Epithelial cell of esophagus (primary cell): ENCODE measurements at regions not wholly inside any gene's neighbourhood (a gene's known extent, or its start where the extent isn't known, plus 50 kb on each side); places are given as distances from the start of the nearest gene placed in this dataset.

Experiments
- DNase-seq: peaks from one replicate; pipeline ENCODE4 v3.0.0; 2010; ENCODE audit warnings: low read depth
- H3K4me3 ChIP-seq: 2 replicates; pipeline ENCODE4 v1.5.1; 2011; ENCODE audit warnings: mild to moderate bottlenecking, low read length, control low read depth
- TF ChIP-seq, protein P1 (sequence below): IDR thresholded peaks from 2 replicates; pipeline ENCODE4 v1.5.1; 2011; ENCODE audit warnings: low read depth, mild to moderate bottlenecking, low read length, control low read depth, inconsistent platforms; ENCODE audit not compliant: insufficient read depth; ENCODE audit errors: missing control alignments

DNA sequence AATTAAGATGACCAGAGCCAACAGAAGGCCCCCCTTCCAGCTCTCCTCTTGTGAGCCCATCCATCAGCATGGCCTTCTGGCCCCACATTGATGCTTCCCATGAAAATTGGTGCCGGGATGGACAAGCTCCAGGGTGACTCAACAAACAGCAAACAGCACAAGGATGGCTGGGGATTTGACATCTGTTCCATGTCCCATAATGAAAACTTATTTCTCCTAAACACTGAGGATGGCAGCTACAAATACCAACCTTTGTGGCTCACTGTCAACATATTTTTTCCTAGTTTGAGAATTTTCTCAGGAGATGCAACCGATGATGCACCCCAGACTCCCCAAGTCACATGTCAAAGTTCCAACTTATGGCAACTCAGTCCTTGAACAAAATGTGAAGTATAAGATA is 169.6 kb upstream of the SIX2 start:
- no peak for DNase-seq

DNA sequence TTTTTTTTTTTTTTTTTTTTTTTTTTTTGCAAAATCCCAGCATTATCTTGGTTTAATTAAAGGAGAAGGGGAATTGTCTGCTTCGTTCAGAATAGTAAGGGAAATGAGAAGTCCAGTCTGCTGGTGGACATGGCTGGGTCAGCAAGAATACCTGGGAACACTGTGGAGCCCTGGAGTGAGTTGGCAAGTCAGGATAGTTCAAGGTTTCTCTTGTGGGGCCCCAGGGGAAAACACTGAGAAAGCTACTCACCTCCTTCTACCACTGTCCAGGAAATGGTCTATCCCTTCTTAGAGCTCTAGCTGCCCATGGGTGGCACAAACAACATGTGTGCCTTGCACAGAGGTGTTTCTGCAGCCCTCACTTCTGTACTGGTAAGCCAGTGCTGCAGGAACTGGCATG is 169.1 kb upstream of the SIX2 start:
- TF ChIP-seq, protein P1, sequence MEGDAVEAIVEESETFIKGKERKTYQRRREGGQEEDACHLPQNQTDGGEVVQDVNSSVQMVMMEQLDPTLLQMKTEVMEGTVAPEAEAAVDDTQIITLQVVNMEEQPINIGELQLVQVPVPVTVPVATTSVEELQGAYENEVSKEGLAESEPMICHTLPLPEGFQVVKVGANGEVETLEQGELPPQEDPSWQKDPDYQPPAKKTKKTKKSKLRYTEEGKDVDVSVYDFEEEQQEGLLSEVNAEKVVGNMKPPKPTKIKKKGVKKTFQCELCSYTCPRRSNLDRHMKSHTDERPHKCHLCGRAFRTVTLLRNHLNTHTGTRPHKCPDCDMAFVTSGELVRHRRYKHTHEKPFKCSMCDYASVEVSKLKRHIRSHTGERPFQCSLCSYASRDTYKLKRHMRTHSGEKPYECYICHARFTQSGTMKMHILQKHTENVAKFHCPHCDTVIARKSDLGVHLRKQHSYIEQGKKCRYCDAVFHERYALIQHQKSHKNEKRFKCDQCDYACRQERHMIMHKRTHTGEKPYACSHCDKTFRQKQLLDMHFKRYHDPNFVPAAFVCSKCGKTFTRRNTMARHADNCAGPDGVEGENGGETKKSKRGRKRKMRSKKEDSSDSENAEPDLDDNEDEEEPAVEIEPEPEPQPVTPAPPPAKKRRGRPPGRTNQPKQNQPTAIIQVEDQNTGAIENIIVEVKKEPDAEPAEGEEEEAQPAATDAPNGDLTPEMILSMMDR: no peak
- DNase-seq: peak; percentile 20
- no peak overlapping the region for H3K4me3 ChIP-seq

More for the DNA sequence above, 169.6 kb upstream of the SIX2 start:
- TF ChIP-seq, protein P1: no peak
- no peak overlapping the region for H3K4me3 ChIP-seq

DNA sequence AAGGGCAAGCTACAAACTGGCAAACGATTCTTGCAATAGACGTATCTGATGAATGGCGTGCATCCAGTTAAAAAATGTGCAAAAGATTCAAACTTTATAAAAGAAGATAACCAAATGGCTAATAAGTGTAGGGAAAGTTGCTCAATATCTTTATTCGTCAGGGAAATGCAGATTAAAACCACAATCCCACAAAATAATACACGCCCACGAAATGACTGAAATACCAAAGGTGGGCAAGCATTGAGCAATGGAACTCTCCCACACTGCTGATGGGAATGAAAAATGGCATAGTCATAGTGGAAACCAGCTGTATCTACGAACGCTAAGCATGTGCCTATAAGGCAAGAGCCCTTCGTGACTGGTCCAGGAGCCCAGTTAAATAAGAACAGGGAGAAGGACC is 168.6 kb upstream of the SIX2 start:
- DNase-seq: peak; percentile 94
- no peak overlapping the region for H3K4me3 ChIP-seq

DNA sequence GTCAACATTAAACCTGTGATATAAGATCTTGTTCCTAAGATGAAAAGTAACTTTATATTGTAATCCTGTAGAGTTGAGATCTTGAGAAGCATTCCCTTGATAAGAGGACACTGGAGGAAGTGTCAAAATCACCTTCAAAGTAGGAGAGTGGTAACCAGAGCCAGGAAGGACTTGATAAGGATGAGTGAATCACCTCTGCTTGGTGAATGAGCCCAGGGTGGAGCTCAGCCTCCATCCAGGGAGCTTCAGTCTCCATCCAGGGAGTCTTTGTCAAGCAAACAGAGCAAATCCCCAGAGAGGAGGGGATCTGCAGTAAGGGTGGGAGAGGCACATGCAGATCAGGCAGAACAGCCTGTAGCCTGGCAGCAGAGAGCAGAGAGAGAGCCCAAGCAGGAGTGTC is 167.1 kb upstream of the SIX2 start:
- DNase-seq: peak; percentile 57
- no peak overlapping the region for H3K4me3 ChIP-seq
- TF ChIP-seq, protein P1: no peak

More for the DNA sequence above, 168.6 kb upstream of the SIX2 start:
- TF ChIP-seq, protein P1: no peak

DNA sequence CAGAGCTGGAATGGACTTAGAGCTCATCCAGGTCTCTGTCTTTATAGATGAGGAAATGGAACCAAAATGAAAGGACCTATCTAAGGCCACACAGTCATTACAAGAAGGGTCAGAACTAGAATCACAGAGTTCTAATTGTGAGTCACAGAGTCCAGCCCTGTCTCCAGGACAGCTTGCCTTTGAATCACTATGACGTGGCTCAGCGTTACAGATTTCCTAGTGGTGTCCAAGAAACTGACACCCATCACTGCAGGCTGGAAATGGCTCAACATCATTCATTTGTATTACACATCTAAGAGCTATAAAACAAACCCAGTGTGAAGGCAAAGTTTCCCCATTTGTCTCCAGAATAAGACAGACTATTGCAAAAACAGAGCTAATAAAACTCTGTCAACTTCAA is 164.3 kb upstream of the SIX2 start:
- DNase-seq: peak; percentile 97
- H3K4me3 ChIP-seq: no peak overlapping the region
- TF ChIP-seq, protein P1: peak; percentile 45

DNA sequence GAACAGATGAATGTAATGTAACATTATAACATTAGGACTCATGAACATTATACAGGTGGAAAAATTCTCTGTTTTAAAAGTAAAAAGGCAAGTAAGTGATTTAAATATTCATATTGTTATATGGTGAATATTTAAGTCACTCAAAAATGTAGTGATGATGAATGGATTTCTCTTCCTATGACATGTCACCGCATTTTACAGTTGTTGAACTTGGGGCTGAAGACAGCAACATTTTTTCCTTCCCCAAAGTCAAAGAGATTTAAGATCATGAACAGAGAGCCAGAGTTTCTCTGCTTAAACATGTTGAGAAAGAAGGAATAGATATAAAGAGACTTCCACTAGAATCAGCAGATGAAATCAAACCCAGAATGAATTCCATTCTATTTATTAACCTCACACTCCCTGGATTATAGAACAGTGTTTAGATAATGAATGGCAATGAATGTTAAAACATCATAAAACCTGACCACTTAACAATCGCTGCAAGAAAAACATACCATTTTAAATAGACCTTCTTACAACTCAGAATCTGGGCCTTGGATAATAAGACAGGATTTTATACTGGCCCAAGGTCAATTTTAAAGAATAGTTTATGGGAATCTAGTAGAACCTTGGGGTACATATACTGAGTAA is 163.6 kb upstream of the SIX2 start:
- DNase-seq: no peak
- no peak overlapping the region for H3K4me3 ChIP-seq
- TF ChIP-seq, protein P1: no peak

DNA sequence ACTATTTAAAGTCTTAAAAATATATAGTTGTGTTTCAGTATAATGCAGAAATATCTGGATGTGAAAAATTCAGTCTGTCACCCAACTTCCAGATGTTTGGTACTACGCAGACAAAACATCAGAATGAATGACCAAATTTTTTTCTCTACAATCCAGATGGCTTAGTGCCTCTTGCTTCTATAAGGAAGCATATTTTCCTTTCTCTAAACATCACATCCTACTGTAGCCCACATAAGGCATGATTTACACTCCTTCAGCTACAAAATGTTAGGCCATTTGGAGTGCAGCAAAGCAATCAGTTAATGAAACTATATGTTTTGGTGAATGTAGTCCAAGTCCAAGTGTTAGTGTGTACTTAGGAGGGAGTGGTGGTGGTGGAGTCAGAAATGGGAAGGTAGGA is 162.9 kb upstream of the SIX2 start:
- DNase-seq: no peak
- TF ChIP-seq, protein P1: no peak
- no peak overlapping the region for H3K4me3 ChIP-seq
